Left forelimb (tissue), 1 donor: ENCODE measurements at regions not wholly inside any gene's neighbourhood (a gene's known extent, or its start where the extent isn't known, plus 50 kb on each side); places are given as distances from the start of the nearest gene placed in this dataset.
A peak's percentile ranks its signal among the peaks of the same experiment; 100 is the strongest.

Source experiments
- DNase-seq: peaks from one replicate; pipeline ENCODE4 v3.0.0-alpha.2; 2018; ENCODE audit warnings: low spot score

- no peak for DNase-seq
These were observed 113.1 kb downstream of the RHOU start for GRCh38 chr1:228848406-228848805.

DNA sequence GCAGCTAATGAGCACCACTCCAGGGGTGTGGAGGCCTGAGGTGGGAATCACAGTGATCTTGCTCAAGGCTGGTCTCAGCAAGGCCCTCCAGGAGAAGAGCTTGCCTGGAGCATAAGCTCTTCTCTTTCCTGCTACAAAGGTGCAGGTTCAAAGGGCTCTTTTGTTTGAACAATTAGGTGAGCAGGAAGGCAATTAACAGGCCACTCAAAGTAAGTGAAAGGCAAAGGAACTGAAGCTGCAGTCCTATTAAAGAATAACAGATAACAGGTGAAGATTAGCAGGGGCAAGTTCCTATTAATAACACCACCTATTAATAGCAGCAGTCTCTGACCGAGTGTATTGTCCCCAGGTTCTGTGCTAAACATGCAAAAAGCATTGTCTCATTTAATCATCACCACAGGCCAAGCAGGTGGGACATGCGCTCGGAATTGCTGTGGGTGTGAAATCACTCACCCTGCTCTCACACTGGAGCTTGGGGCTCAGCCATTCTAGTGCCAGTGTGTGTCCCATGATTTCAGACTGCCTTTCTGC lies 113.8 kb downstream of the RHOU start:
- no peak for DNase-seq

- DNase-seq, result no peak
These were observed 115.1 kb downstream of the RHOU start for GRCh38 chr1:228850141-228851100.

DNA sequence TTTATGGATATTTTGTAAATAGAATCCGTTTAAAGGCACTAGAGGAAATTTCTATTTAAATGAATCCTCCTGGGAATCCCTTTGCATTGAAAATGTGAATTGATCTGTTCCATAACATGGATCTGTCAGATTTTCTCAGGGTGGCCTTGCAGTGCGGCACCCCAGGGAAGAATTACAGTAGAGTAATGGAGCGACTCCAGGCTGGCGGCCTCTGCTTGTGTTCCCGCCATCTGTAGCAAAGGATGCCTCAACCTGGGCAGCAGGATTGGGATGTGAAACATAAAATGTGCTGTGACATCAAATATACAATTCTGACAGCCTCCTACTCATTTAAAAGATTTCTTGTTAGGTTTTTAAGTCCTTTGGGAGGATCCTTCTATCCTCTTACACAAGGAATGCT lies 115.9 kb downstream of the RHOU start:
- DNase-seq, result no peak

DNA sequence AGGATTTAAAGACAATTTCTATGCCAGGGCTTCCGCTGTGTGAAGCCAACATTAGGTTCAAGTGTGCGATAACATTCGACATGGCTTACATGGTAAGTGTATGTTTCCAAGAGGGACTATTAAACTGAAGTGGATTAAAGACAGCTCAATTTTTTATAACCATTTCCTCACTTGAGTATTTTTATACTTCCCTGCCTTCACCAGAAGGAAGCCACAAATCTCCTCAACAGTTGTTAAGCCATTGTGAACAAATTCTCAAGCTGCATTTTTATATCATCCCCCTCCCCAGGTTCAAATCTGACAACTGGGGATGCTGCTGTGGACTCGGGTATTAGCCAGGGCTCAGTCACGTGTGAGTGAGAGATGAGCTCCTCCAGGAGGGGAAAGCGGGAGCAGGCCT lies 116.3 kb downstream of the RHOU start:
- no peak for DNase-seq

GRCh38 chr1:228852024-228852423 lies 116.7 kb downstream of the RHOU start:
- peak; percentile 33 for DNase-seq

DNA sequence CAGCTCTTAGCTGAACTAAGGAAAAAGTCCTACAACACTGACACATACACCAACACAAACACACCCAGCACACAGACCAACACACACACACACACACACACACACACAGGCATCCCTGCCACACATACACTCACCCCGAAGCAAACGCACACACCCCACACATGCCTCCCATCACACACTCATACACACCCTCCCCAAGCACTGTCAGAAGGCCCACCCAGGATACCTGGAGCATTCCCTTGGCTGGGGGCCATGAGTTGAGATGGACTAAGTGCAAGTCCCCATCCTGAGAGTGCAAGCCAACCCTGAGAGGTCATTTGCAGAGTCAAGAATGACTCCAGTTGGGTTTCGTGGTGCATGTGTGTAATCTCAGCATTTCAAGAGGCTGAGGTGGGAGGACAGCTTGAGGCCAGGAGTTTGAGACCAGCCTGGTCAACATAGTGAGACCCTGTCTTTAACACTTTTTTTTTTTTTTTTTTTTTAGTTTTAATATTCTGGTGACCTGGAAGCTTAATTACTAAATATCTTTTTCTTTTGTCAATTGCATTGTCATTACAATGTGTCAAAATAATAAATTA lies 117.3 kb downstream of the RHOU start:
- no peak for DNase-seq

- DNase-seq, result no peak
These were observed 117.9 kb downstream of the RHOU start for GRCh38 chr1:228853191-228853590.

- DNase-seq, result no peak
These were observed 118.4 kb downstream of the RHOU start for GRCh38 chr1:228853637-228854036.

GRCh38 chr1:228854907-228855306 lies 119.6 kb downstream of the RHOU start:
- DNase-seq, result no peak

GRCh38 chr1:228857611-228858010 lies 122.3 kb downstream of the RHOU start:
- DNase-seq, result no peak

- DNase-seq, result no peak
These were observed 125.9 kb downstream of the RHOU start for GRCh38 chr1:228860911-228861831.

- no peak for DNase-seq
These were observed 126.5 kb downstream of the RHOU start for GRCh38 chr1:228861832-228862180.

DNA sequence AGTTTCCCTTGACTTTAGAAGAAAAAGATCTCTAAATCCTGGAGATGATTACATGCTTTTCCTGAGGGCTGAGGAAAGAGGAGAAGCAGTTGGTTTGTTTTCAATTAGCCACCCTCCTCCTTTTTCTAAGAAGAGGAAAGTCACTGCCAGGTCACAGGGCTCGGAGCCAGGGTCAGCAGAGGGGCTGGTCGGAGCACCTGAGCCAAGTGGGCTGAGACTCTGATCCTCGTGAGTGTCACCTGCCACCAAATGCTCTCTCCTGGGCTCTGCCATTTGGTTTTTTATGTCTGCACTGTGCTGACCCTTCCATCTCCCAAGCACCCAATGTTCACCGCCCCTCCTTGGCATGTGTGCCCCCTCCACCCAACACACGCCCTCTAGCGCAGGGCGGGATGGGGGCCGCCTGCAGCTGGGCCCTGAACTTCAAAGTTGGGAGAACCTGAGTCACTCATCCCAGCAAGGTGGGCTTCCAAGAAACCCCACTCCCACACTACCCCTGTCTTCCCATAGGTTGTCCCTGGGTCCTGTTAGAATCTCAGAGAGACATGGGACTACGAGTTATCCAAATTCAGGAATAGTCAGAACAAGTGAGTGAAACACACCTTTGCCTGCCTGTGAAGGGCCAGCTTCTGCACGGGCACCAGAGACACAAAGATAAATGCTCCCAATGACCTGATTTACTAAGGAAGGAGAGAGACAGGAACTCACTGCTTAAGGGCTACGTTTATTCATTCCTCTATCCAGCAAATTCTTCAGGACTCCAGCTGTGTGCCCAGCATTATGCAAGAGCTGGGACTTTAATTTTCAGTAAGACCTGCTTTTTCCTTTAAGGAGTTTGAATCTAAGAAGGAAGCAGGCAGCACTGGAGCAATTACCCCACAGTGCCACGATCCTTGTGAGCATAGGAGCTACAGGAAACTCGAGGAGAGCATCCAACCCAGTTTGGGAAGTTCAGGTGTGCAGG lies 127.5 kb downstream of the RHOU start:
- no peak for DNase-seq

GRCh38 chr1:228863776-228864175 lies 128.5 kb downstream of the RHOU start:
- DNase-seq, result no peak

DNA sequence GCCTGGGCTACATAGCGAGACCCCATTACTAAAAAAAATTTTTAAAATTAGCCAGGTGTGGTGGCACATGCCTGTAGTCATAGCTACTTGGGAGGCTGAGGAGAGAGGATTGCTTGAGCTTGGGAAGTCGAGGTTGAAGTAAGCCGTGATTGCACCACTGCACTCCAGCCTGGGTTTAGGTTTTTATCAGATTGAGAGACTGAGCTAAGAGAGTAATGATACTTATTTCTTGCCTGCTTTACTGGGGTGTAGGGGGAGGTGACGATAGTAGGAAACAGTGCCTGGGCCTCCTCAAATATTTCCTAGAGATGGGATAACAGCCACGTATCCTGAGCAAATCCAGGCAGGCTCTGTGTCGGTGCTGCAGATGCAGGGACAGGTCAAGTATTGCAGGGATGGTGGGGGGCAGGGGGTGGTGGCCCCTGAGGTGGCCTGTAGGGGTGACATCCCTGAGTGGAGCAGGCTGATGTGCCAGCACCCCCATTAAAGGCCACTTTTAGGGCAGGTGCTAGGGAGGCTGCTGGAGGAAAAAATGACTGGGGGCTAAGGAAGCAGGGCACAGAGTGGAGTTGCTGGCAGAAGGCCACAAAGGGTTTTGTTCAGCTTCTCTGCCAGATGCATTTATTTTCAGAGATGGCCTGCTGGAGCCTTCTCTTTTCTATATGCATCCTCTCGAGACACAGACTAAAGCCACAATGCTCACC lies 130.5 kb downstream of the RHOU start:
- no peak for DNase-seq

GRCh38 chr1:228866468-228866867 lies 131.2 kb downstream of the RHOU start:
- DNase-seq, result no peak

GRCh38 chr1:228867108-228867950 lies 132.1 kb downstream of the RHOU start:
- DNase-seq, result no peak

DNA sequence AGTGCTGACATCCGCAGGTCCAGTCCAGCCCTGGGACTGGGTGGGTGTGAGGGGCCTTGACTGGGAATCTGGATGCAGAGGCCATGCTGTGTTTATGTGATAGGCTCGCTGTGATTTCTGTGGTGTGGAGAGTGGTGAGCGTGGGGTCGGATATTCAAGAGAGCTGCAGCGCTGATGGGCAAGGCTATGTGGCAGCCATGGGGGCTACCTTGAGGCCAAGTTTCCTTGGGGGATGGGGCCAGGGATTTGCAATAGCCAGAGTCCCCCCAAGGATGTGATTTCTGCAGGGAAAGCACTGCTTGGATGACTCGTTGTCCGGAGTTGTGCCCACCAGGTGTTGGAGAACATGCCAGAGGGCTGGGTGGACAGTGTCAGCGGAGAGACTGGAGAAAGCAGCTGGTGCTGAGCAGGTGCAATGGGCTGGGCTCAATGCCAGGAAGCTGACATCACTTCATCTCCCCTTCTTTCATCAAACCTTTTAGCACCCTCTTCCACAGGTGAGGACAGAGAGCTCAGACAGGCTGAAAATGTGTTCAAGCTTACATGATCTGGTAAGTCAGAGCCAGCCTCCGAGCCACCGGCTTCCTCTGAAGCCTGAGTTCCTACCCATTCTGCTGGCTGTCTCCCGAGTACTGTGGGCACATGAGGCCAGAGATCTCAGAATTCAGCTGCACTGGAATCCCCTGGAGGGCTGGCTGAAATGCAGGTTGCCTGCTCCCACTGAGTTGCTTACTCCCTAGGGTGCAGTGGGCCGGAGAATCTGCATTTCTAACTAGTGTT lies 132.9 kb downstream of the RHOU start:
- DNase-seq, result no peak
